ENCODE measurements at regions not wholly inside any gene's neighbourhood (a gene's known extent, or its start where the extent isn't known, plus 50 kb on each side); places are given as distances from the start of the nearest gene placed in this dataset.

GRCh38 chr2:5444168-5444567 is 248.0 kb upstream of the SOX11 start:
- ATAC-seq, result no peak
- BruUV-seq (replicated peaks), result no TSS peak

More at GRCh38 chr2:5444168-5444567, 248.0 kb upstream of the SOX11 start:
- Histone ChIP-seq H3K9me2 (ENCODE audit: insufficient read depth) (no peaks in the 10 kb centered on the region), H3K9me3 (ENCODE audit: control insufficient read depth in 1 of 2, insufficient read depth in 1 of 2, low read depth in 1 of 2, low read length in 2 of 2) (peaks cover 12 to 17% of the 10 kb centered on the region in 2 experiments; a peak in 2 of 4 replicates), H3K79me2 (ENCODE audit: insufficient read depth, low read length) (no peaks in the 10 kb centered on the region), H3K27ac (ENCODE audit: low read depth, low read length) (no peak overlapping the region), H3K27me3 (ENCODE audit: insufficient read depth, low read length) (no peaks in the 10 kb centered on the region), H3K4me1 (ENCODE audit: control insufficient read depth in 1 of 2, insufficient read depth in 2 of 2, low read length in 2 of 2) (no peaks in the 10 kb centered on the region), H3K9ac (ENCODE audit: low read length) (no peak overlapping the region), H3K36me3 (ENCODE audit: control insufficient read depth in 1 of 2, insufficient read depth in 2 of 2, low read length in 2 of 2) (no peaks in the 10 kb centered on the region), H3K4me3 (replicated peaks in 1 of 2; ENCODE audit: low read depth in 1 of 2, low read length in 2 of 2) (no peak overlapping the region), H2AFZ (ENCODE audit: low read depth, low read length, poor library complexity, severe bottlenecking) (no peak overlapping the region), H4K20me1 (ENCODE audit: insufficient read depth) (no peaks in the 10 kb centered on the region), H3K4me2 (ENCODE audit: low read length) (no peak overlapping the region)
- no peak for DNase-seq (ENCODE audit: low read depth, low spot score)
- intact Hi-C loops (cut with micrococcal nuclease), result no loop called here
- RAD21 ChIA-PET (ENCODE audit: low non-redundant PET in 1 of 2, low total read pairs in 2 of 2, uncharacterized antibody in 2 of 2, unreplicated experiment in 2 of 2), result no interaction called here
- CTCF ChIA-PET, result no interaction called here
- POLR2A ChIA-PET, result no interaction called here
- no peak for TF ChIP-seq YY1 (IDR thresholded peaks at IDR 0.05; ENCODE audit: extremely low read depth, insufficient replicate concordance, low read depth, low read length)
- TF ChIP-seq TCF7L2 (IDR thresholded peaks at IDR 0.05; ENCODE audit: borderline replicate concordance, extremely low read depth, insufficient read depth, insufficient read length), result no peak
- TF ChIP-seq ATF3 (IDR thresholded peaks at IDR 0.05), result no peak
- TF ChIP-seq REST (IDR thresholded peaks at IDR 0.05; ENCODE audit: low read depth), result no peak
- no peak for TF ChIP-seq JUND (IDR thresholded peaks at IDR 0.05)
- no peak for TF ChIP-seq SIN3A (IDR thresholded peaks at IDR 0.05; ENCODE audit: low read depth)
- TF ChIP-seq FOSL1 (IDR thresholded peaks at IDR 0.05; ENCODE audit: low read depth), result no peak
- TF ChIP-seq EZH2phosphoT487 (IDR thresholded peaks at IDR 0.05; ENCODE audit: borderline replicate concordance), result no peak
- no peak for TF ChIP-seq EGR1 (IDR thresholded peaks at IDR 0.05; ENCODE audit: low read depth)
- TF ChIP-seq ZBTB33 (IDR thresholded peaks at IDR 0.05; ENCODE audit: extremely low read depth, insufficient replicate concordance, low read length), result no peak
